ENCODE measurements at regions not wholly inside any gene's neighbourhood (a gene's known extent, or its start where the extent isn't known, plus 50 kb on each side); places are given as distances from the start of the nearest gene placed in this dataset.

DNA sequence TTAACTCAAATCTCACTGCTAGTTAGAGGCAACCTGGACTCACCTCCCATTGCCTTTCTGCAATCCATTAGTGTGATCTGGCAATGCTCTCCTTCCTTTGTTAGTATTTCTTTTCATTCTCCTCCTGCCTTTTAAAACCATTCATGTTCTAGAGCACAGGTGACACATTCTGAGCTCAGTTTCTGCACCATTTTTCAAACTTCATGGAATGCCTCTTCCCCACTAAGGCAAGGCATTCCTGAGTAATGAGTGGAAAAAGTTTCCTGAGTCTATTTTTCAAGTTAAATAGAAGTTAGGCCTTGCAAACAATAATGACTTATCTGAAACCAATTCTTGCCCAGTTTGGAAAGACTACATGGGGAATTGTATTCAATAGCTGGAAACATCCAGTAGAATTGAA, 1001.8 kb downstream of the BCL11B start:
- no peaks in the 10 kb centered on the region for H3K27me3 ChIP-seq (ENCODE audit: insufficient read depth)
- ChIA-PET POLR2A (no interaction called here), CTCF (no interaction called here)
- no peaks in the 10 kb centered on the region for H3K4me1 ChIP-seq (ENCODE audit: control insufficient read depth in 1 of 2, insufficient read depth in 2 of 2, low read depth in 1 of 2, low read length in 1 of 2)
- H3K4me2 ChIP-seq, result no peak overlapping the region
- H3F3A ChIP-seq (replicated peaks; ENCODE audit: insufficient read depth), result no peaks in the 10 kb centered on the region
- no peak overlapping the region for H3K4me3 ChIP-seq (ENCODE audit: low read depth in 2 of 2, low read length in 1 of 2)
- H3K9me2 ChIP-seq, result no peaks in the 10 kb centered on the region
- TF ChIP-seq FOXM1 (IDR thresholded peaks at IDR 0.05; ENCODE audit: low read depth) (no peak), TCF12 (IDR thresholded peaks at IDR 0.05) (no peak), EP300 (IDR thresholded peaks at IDR 0.05; ENCODE audit: borderline replicate concordance in 1 of 2, low read depth in 1 of 2, low read length in 1 of 2) (no peak), RXRA (IDR thresholded peaks at IDR 0.05; ENCODE audit: borderline replicate concordance, low read depth) (no peak), MXI1 (IDR thresholded peaks at IDR 0.05; ENCODE audit: low read depth, low read length) (no peak), GABPA (IDR thresholded peaks at IDR 0.05; ENCODE audit: low read depth) (no peak), NFIC (IDR thresholded peaks at IDR 0.05; ENCODE audit: borderline replicate concordance) (no peak), NRF1 (IDR thresholded peaks at IDR 0.05; ENCODE audit: low read depth, low read length) (no peak), JUND (IDR thresholded peaks at IDR 0.05) (no peak), SIN3A (IDR thresholded peaks at IDR 0.05; ENCODE audit: borderline replicate concordance, low read depth, low read length) (no peak), TEAD4 (IDR thresholded peaks at IDR 0.05; ENCODE audit: borderline replicate concordance, insufficient read depth) (no peak), YY1 (IDR thresholded peaks at IDR 0.05; ENCODE audit: low read depth) (no peak), SMC3 (IDR thresholded peaks at IDR 0.05; ENCODE audit: low read depth, low read length) (no peak), FOSL2 (IDR thresholded peaks at IDR 0.05; ENCODE audit: borderline replicate concordance, low read depth) (no peak)
- TF ChIP-seq, protein P1, sequence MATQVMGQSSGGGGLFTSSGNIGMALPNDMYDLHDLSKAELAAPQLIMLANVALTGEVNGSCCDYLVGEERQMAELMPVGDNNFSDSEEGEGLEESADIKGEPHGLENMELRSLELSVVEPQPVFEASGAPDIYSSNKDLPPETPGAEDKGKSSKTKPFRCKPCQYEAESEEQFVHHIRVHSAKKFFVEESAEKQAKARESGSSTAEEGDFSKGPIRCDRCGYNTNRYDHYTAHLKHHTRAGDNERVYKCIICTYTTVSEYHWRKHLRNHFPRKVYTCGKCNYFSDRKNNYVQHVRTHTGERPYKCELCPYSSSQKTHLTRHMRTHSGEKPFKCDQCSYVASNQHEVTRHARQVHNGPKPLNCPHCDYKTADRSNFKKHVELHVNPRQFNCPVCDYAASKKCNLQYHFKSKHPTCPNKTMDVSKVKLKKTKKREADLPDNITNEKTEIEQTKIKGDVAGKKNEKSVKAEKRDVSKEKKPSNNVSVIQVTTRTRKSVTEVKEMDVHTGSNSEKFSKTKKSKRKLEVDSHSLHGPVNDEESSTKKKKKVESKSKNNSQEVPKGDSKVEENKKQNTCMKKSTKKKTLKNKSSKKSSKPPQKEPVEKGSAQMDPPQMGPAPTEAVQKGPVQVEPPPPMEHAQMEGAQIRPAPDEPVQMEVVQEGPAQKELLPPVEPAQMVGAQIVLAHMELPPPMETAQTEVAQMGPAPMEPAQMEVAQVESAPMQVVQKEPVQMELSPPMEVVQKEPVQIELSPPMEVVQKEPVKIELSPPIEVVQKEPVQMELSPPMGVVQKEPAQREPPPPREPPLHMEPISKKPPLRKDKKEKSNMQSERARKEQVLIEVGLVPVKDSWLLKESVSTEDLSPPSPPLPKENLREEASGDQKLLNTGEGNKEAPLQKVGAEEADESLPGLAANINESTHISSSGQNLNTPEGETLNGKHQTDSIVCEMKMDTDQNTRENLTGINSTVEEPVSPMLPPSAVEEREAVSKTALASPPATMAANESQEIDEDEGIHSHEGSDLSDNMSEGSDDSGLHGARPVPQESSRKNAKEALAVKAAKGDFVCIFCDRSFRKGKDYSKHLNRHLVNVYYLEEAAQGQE (IDR thresholded peaks at IDR 0.05; ENCODE audit: low read depth, low read length), result no peak
- TF ChIP-seq, protein P2, sequence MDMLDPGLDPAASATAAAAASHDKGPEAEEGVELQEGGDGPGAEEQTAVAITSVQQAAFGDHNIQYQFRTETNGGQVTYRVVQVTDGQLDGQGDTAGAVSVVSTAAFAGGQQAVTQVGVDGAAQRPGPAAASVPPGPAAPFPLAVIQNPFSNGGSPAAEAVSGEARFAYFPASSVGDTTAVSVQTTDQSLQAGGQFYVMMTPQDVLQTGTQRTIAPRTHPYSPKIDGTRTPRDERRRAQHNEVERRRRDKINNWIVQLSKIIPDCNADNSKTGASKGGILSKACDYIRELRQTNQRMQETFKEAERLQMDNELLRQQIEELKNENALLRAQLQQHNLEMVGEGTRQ (IDR thresholded peaks at IDR 0.05; ENCODE audit: borderline replicate concordance, low read depth, low read length), result no peak
- no peaks in the 10 kb centered on the region for H3K36me3 ChIP-seq (replicated peaks in 1 of 2; ENCODE audit: control insufficient read depth in 1 of 2, insufficient read depth in 2 of 2, low read length in 1 of 2)
- H4K20me1 ChIP-seq (ENCODE audit: insufficient read depth), result no peaks in the 10 kb centered on the region
- H3K27ac ChIP-seq (ENCODE audit: low read depth in 2 of 2, low read length in 1 of 2), result no peak overlapping the region
- no peak overlapping the region for H3K9ac ChIP-seq
- H3K79me2 ChIP-seq (ENCODE audit: insufficient read depth), result no peaks in the 10 kb centered on the region
- H3K9me3 ChIP-seq, result no peaks in the 10 kb centered on the region
- no peak overlapping the region for H2AFZ ChIP-seq (ENCODE audit: low read depth)
- DNase-seq, result no peak

DNA sequence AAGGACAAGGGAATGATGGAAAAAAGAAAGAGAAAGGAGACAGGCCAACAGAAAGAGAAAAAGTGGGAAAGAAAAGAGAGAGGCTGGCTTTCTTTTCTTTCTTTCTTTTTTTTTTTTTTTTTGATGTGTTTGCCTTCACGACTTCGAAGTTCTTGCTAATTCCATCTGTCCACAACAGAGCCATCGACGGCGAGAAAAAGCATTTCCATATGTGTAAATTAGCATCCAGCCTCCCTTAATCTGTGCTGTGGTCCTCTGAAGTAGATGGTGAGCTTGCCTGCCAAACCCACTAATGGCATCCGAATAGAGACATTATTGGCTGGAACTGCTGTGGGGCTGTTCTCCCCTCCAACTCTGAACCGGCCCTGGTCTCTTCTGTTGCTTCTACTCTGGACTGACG, 997.4 kb downstream of the BCL11B start:
- H3K27me3 ChIP-seq (ENCODE audit: insufficient read depth), result no peaks in the 10 kb centered on the region
- no peaks in the 10 kb centered on the region for H4K20me1 ChIP-seq (ENCODE audit: insufficient read depth)
- H3K79me2 ChIP-seq (ENCODE audit: insufficient read depth), result no peaks in the 10 kb centered on the region
- H3K36me3 ChIP-seq (replicated peaks in 1 of 2; ENCODE audit: control insufficient read depth in 1 of 2, insufficient read depth in 2 of 2, low read length in 1 of 2), result no peaks in the 10 kb centered on the region
- no peak overlapping the region for H2AFZ ChIP-seq (ENCODE audit: low read depth)
- H3K27ac ChIP-seq (ENCODE audit: low read depth in 2 of 2, low read length in 1 of 2), result no peak overlapping the region
- H3F3A ChIP-seq (replicated peaks; ENCODE audit: insufficient read depth), result no peaks in the 10 kb centered on the region
- POLR2A ChIA-PET, result no interaction called here
- no peaks in the 10 kb centered on the region for H3K4me1 ChIP-seq (ENCODE audit: control insufficient read depth in 1 of 2, insufficient read depth in 2 of 2, low read depth in 1 of 2, low read length in 1 of 2)
- no peaks in the 10 kb centered on the region for H3K9me2 ChIP-seq
- no peak overlapping the region for H3K4me2 ChIP-seq
- 4% methylated on average over 7 of the region's 8 CpGs for WGBS (ENCODE audit: low lambda C conversion rate)
- no peak for DNase-seq
- no peak overlapping the region for H3K9ac ChIP-seq
- H3K4me3 ChIP-seq (ENCODE audit: low read depth in 2 of 2, low read length in 1 of 2), result no peak overlapping the region
- no peaks in the 10 kb centered on the region for H3K9me3 ChIP-seq
- CTCF ChIA-PET, result no interaction called here
- TF ChIP-seq, protein P2 (IDR thresholded peaks at IDR 0.05; ENCODE audit: borderline replicate concordance, low read depth, low read length), result no peak
- TF ChIP-seq MXI1 (IDR thresholded peaks at IDR 0.05; ENCODE audit: low read depth, low read length), result no peak
- no peak for TF ChIP-seq JUND (IDR thresholded peaks at IDR 0.05)
- TF ChIP-seq RXRA (IDR thresholded peaks at IDR 0.05; ENCODE audit: borderline replicate concordance, low read depth), result no peak
- TF ChIP-seq EZH2phosphoT487 (IDR thresholded peaks at IDR 0.05; ENCODE audit: borderline replicate concordance, low read depth), result no peak
- TF ChIP-seq, protein P1 (IDR thresholded peaks at IDR 0.05; ENCODE audit: low read depth, low read length), result no peak
- no peak for TF ChIP-seq FOXM1 (IDR thresholded peaks at IDR 0.05; ENCODE audit: low read depth)
- TF ChIP-seq RCOR1 (IDR thresholded peaks at IDR 0.05; ENCODE audit: low read length), result no peak
- TF ChIP-seq SIN3A (IDR thresholded peaks at IDR 0.05; ENCODE audit: borderline replicate concordance, low read depth, low read length), result no peak
- no peak for TF ChIP-seq EP300 (IDR thresholded peaks at IDR 0.05; ENCODE audit: borderline replicate concordance in 1 of 2, low read depth in 1 of 2, low read length in 1 of 2)
- TF ChIP-seq POLR2AphosphoS5 (IDR thresholded peaks at IDR 0.05; ENCODE audit: low read depth, low read length), result no peak

Data from SK-N-SH (cell line).